ENCODE measurements at regions not wholly inside any gene's neighbourhood (a gene's known extent, or its start where the extent isn't known, plus 50 kb on each side); places are given as distances from the start of the nearest gene placed in this dataset.

DNA sequence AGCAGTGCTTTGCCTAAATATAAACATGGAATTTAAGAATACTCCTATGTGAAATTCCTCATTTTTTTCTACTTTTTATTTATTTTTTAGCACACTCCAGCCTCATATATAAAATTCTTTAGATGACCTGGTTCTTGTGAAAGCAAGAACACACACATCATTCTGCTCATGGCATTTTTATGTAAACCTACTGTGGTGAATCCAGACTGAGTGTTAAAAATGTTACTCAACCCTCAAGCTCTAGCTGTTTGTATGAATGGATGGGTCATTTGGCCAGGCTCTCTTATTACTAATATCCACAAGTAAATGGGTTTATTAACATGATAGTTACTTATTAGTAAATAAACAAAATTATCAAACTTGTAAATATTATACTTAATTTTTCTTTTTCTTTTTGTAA, 551.7 kb upstream of the LRRN3 start:
- no peak for DNase-seq (ENCODE audit: low read depth in 1 of 2, low spot score in 1 of 2)
- TF ChIP-seq SPI1 (IDR thresholded peaks at IDR 0.05; ENCODE audit: borderline replicate concordance, low read depth) (no peak), GABPA (IDR thresholded peaks at IDR 0.05; ENCODE audit: low read depth) (no peak), POLR2AphosphoS5 (IDR thresholded peaks at IDR 0.05; ENCODE audit: low read depth) (no peak)
- TF ChIP-seq, protein P1, sequence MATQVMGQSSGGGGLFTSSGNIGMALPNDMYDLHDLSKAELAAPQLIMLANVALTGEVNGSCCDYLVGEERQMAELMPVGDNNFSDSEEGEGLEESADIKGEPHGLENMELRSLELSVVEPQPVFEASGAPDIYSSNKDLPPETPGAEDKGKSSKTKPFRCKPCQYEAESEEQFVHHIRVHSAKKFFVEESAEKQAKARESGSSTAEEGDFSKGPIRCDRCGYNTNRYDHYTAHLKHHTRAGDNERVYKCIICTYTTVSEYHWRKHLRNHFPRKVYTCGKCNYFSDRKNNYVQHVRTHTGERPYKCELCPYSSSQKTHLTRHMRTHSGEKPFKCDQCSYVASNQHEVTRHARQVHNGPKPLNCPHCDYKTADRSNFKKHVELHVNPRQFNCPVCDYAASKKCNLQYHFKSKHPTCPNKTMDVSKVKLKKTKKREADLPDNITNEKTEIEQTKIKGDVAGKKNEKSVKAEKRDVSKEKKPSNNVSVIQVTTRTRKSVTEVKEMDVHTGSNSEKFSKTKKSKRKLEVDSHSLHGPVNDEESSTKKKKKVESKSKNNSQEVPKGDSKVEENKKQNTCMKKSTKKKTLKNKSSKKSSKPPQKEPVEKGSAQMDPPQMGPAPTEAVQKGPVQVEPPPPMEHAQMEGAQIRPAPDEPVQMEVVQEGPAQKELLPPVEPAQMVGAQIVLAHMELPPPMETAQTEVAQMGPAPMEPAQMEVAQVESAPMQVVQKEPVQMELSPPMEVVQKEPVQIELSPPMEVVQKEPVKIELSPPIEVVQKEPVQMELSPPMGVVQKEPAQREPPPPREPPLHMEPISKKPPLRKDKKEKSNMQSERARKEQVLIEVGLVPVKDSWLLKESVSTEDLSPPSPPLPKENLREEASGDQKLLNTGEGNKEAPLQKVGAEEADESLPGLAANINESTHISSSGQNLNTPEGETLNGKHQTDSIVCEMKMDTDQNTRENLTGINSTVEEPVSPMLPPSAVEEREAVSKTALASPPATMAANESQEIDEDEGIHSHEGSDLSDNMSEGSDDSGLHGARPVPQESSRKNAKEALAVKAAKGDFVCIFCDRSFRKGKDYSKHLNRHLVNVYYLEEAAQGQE (IDR thresholded peaks at IDR 0.05; ENCODE audit: insufficient replicate concordance, low read depth): no peak
- TF ChIP-seq, protein P2, sequence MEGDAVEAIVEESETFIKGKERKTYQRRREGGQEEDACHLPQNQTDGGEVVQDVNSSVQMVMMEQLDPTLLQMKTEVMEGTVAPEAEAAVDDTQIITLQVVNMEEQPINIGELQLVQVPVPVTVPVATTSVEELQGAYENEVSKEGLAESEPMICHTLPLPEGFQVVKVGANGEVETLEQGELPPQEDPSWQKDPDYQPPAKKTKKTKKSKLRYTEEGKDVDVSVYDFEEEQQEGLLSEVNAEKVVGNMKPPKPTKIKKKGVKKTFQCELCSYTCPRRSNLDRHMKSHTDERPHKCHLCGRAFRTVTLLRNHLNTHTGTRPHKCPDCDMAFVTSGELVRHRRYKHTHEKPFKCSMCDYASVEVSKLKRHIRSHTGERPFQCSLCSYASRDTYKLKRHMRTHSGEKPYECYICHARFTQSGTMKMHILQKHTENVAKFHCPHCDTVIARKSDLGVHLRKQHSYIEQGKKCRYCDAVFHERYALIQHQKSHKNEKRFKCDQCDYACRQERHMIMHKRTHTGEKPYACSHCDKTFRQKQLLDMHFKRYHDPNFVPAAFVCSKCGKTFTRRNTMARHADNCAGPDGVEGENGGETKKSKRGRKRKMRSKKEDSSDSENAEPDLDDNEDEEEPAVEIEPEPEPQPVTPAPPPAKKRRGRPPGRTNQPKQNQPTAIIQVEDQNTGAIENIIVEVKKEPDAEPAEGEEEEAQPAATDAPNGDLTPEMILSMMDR (IDR thresholded peaks at IDR 0.05; ENCODE audit: insufficient read depth, low read length): no peak
- Histone ChIP-seq H3K27me3 (ENCODE audit: insufficient read depth, poor library complexity, severe bottlenecking) (no peaks in the 10 kb centered on the region), H3K4me3 (replicated peaks; ENCODE audit: insufficient read depth, low read length) (no peak overlapping the region), H3K27ac (replicated peaks) (no peak overlapping the region)

GRCh38 chr7:110541962-110542361, 549.0 kb upstream of the LRRN3 start:
- H3K4me3 ChIP-seq (replicated peaks; ENCODE audit: insufficient read depth, low read length): no peak overlapping the region
- H3K27ac ChIP-seq (replicated peaks): no peak overlapping the region
- H3K27me3 ChIP-seq (ENCODE audit: insufficient read depth, poor library complexity, severe bottlenecking): no peaks in the 10 kb centered on the region
- no peak for DNase-seq (ENCODE audit: low read depth in 1 of 2, low spot score in 1 of 2)
- TF ChIP-seq SPI1 (IDR thresholded peaks at IDR 0.05; ENCODE audit: borderline replicate concordance, low read depth): no peak
- TF ChIP-seq, protein P1 (IDR thresholded peaks at IDR 0.05; ENCODE audit: insufficient replicate concordance, low read depth): no peak
- TF ChIP-seq POLR2AphosphoS5 (IDR thresholded peaks at IDR 0.05; ENCODE audit: low read depth): no peak
- TF ChIP-seq, protein P2 (IDR thresholded peaks at IDR 0.05; ENCODE audit: insufficient read depth, low read length): no peak
- TF ChIP-seq GABPA (IDR thresholded peaks at IDR 0.05; ENCODE audit: low read depth): no peak

GRCh38 chr7:110544194-110544593, 546.7 kb upstream of the LRRN3 start:
- TF ChIP-seq SPI1 (IDR thresholded peaks at IDR 0.05; ENCODE audit: borderline replicate concordance, low read depth) (no peak), GABPA (IDR thresholded peaks at IDR 0.05; ENCODE audit: low read depth) (no peak), POLR2AphosphoS5 (IDR thresholded peaks at IDR 0.05; ENCODE audit: low read depth) (no peak)
- TF ChIP-seq, protein P1 (IDR thresholded peaks at IDR 0.05; ENCODE audit: insufficient replicate concordance, low read depth): no peak
- TF ChIP-seq, protein P2 (IDR thresholded peaks at IDR 0.05; ENCODE audit: insufficient read depth, low read length): no peak

More at GRCh38 chr7:110544194-110544593, 546.7 kb upstream of the LRRN3 start:
- no peak for DNase-seq (ENCODE audit: low read depth in 1 of 2, low spot score in 1 of 2)
- Histone ChIP-seq H3K27me3 (ENCODE audit: insufficient read depth, poor library complexity, severe bottlenecking) (no peaks in the 10 kb centered on the region), H3K27ac (replicated peaks) (no peak overlapping the region), H3K4me3 (replicated peaks; ENCODE audit: insufficient read depth, low read length) (no peak overlapping the region)

All from HL-60 (cell line).